KMS-11 (cell line): ENCODE measurements at regions not wholly inside any gene's neighbourhood (a gene's known extent, or its start where the extent isn't known, plus 50 kb on each side); places are given as distances from the start of the nearest gene placed in this dataset.

Experiments used
- H2AFZ ChIP-seq: fragments of 200-600 bp; sonication (generic); 2 replicates; pipeline ENCODE4 v1.6.1; 2016; ENCODE audit warnings: antibody characterized with exemption, mixed run types, low read depth
- H3K27ac ChIP-seq: fragments of 200-600 bp; sonication (generic); 2 replicates; pipeline ENCODE4 v1.6.1; 2016; ENCODE audit warnings: mild to moderate bottlenecking, mixed run types
- H3K27me3 ChIP-seq: fragments of 200-600 bp; sonication (generic); 2 replicates; pipeline ENCODE4 v1.6.1; 2017; ENCODE audit warnings: mild to moderate bottlenecking, low read depth, mixed run types, moderate library complexity; ENCODE audit not compliant: insufficient read depth
- H3K36me3 ChIP-seq: fragments of 200-600 bp; sonication (generic); 2 replicates; pipeline ENCODE4 v1.6.1; 2017; ENCODE audit warnings: mild to moderate bottlenecking, mixed run types; ENCODE audit not compliant: insufficient read depth
- H3K4me1 ChIP-seq: fragments of 200-600 bp; sonication (generic); 2 replicates; pipeline ENCODE4 v1.6.1; 2016; ENCODE audit warnings: mild to moderate bottlenecking, low read depth, mixed run types; ENCODE audit not compliant: poor library complexity, severe bottlenecking
- H3K4me2 ChIP-seq: fragments of 200-600 bp; sonication (generic); 2 replicates; pipeline ENCODE4 v1.7.0; 2016; ENCODE audit warnings: mild to moderate bottlenecking, mixed run types
- H3K4me3 ChIP-seq: fragments of 200-600 bp; sonication (generic); IDR thresholded peaks from 2 replicates; pipeline ENCODE4 v1.6.1; 2017; ENCODE audit warnings: low read depth, low read length, mixed read lengths; ENCODE audit not compliant: insufficient read depth
- H3K79me2 ChIP-seq: fragments of 200-600 bp; sonication (generic); 2 replicates; pipeline ENCODE4 v1.6.1; 2016; ENCODE audit warnings: low read depth, mixed run types; ENCODE audit not compliant: insufficient read depth
- H3K9ac ChIP-seq: fragments of 200-600 bp; sonication (generic); 2 replicates; pipeline ENCODE4 v1.6.1; 2016; ENCODE audit warnings: mild to moderate bottlenecking, mixed run types
- H4K20me1 ChIP-seq: fragments of 200-600 bp; sonication (generic); 2 replicates; pipeline ENCODE4 v1.6.1; 2016; ENCODE audit warnings: mild to moderate bottlenecking, mixed run types; ENCODE audit not compliant: insufficient read depth
- CTCF ChIP-seq: fragments of 200-600 bp; sonication (generic); conservative IDR thresholded peaks from 2 replicates; pipeline ENCODE4 v1.6.1; 2017; ENCODE audit warnings: low read depth, mild to moderate bottlenecking, antibody characterized with exemption, low read length, moderate library complexity, mixed read lengths

- H3K27ac ChIP-seq = no peak overlapping the region
- H3K9ac ChIP-seq = no peak overlapping the region
- no peaks in the 10 kb centered on the region for H3K27me3 ChIP-seq
- no peaks in the 10 kb centered on the region for H3K79me2 ChIP-seq
- no peaks in the 10 kb centered on the region for H3K36me3 ChIP-seq
- no peak overlapping the region for H3K4me3 ChIP-seq
- no peak overlapping the region for H3K4me2 ChIP-seq
- no peaks in the 10 kb centered on the region for H3K4me1 ChIP-seq
- no peaks in the 10 kb centered on the region for H4K20me1 ChIP-seq
- TF ChIP-seq CTCF = no peak
- H2AFZ ChIP-seq = no peak overlapping the region
Observed at GRCh38 chr5:82766206-82766605, 311.0 kb downstream of the TMEM167A start.

GRCh38 chr5:82765765-82766164 is 311.4 kb downstream of the TMEM167A start:
- Histone ChIP-seq H3K4me3 (no peak overlapping the region), H3K79me2 (no peaks in the 10 kb centered on the region), H2AFZ (no peak overlapping the region), H3K4me2 (no peak overlapping the region), H3K4me1 (no peaks in the 10 kb centered on the region), H3K36me3 (no peaks in the 10 kb centered on the region), H3K9ac (no peak overlapping the region), H3K27me3 (no peaks in the 10 kb centered on the region), H3K27ac (no peak overlapping the region), H4K20me1 (no peaks in the 10 kb centered on the region)
- no peak for TF ChIP-seq CTCF

- Histone ChIP-seq H3K27ac (no peak overlapping the region), H2AFZ (no peak overlapping the region)
- no peak for TF ChIP-seq CTCF
Observed at GRCh38 chr5:82760856-82761255, 316.3 kb downstream of the TMEM167A start.

GRCh38 chr5:82758881-82759280 is 318.3 kb downstream of the TMEM167A start:
- no peak overlapping the region for H2AFZ ChIP-seq
- H3K4me3 ChIP-seq = no peak overlapping the region
- H4K20me1 ChIP-seq = no peaks in the 10 kb centered on the region
- H3K36me3 ChIP-seq = no peaks in the 10 kb centered on the region
- H3K9ac ChIP-seq = no peak overlapping the region
- no peaks in the 10 kb centered on the region for H3K27me3 ChIP-seq
- TF ChIP-seq CTCF = no peak
- no peaks in the 10 kb centered on the region for H3K4me1 ChIP-seq
- no peak overlapping the region for H3K27ac ChIP-seq
- H3K79me2 ChIP-seq = no peaks in the 10 kb centered on the region
- H3K4me2 ChIP-seq = no peak overlapping the region

More at GRCh38 chr5:82760856-82761255, 316.3 kb downstream of the TMEM167A start:
- H3K4me2 ChIP-seq = no peak overlapping the region
- no peaks in the 10 kb centered on the region for H3K36me3 ChIP-seq
- no peaks in the 10 kb centered on the region for H4K20me1 ChIP-seq
- no peak overlapping the region for H3K4me3 ChIP-seq
- no peak overlapping the region for H3K9ac ChIP-seq
- H3K27me3 ChIP-seq = no peaks in the 10 kb centered on the region
- no peaks in the 10 kb centered on the region for H3K79me2 ChIP-seq
- no peaks in the 10 kb centered on the region for H3K4me1 ChIP-seq

GRCh38 chr5:82754759-82755158 is 322.4 kb downstream of the TMEM167A start:
- Histone ChIP-seq H3K4me3 (no peak overlapping the region), H2AFZ (no peak overlapping the region), H3K4me2 (no peak overlapping the region)

More at GRCh38 chr5:82754759-82755158, 322.4 kb downstream of the TMEM167A start:
- H3K27me3 ChIP-seq = no peaks in the 10 kb centered on the region
- H3K9ac ChIP-seq = no peak overlapping the region
- no peak for TF ChIP-seq CTCF
- no peaks in the 10 kb centered on the region for H3K36me3 ChIP-seq
- H3K27ac ChIP-seq = no peak overlapping the region
- H4K20me1 ChIP-seq = no peaks in the 10 kb centered on the region
- H3K4me1 ChIP-seq = no peaks in the 10 kb centered on the region
- no peaks in the 10 kb centered on the region for H3K79me2 ChIP-seq
